Occipital lobe (tissue), 1 donor: ENCODE measurements at regions not wholly inside any gene's neighbourhood (a gene's known extent, or its start where the extent isn't known, plus 50 kb on each side); places are given as distances from the start of the nearest gene placed in this dataset.

ENCODE experiments used
- DNase-seq: peaks from one replicate; lab custom pipeline; 2025; lab: John Stamatoyannopoulos, UW

DNA sequence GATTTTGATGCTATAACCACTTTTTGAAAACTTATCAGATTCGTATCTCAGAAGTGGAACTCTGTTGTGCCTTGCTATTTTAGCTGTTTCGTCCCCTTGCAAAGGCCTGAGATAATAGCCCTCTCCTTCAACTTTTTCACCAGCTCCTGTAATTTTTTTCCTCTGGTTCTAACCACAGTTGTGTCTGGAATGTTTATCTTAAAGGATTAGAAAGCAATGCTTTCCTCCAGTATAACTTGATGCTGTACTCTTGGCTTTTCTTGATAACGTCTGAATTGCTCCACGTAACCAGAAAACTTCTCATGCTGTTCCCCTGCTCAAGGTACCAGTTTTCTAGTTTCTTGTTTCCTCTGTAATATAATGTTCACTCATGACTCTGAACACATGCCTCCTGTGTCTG is 209.4 kb downstream of the DTWD2 start:
- DNase-seq = no peak

DNA sequence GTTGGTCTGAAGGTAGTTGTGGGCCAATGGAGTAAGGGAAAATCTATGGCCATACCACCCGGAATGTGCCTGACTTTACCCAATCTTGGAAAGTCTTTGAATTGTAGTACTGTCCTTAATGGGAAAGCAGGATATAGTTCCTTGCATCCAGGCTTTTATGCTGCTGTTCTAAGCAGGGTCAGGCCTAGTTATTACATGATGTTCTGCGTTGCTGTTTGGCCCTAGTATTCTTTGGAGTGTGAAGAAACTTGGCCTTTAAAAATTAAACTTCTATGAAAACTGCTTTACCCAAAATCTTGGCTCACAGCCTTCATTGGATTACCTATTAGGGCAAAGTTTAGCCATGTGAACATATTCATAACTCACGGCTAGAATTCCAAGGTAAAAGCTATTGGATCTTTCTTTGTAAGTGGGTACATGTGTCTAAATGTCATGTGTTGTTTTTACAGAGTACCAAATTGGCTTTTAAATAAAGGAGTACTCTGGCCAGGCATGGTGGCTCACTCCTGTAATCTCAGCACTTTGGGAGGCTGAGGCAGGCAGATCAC is 211.1 kb downstream of the DTWD2 start:
- DNase-seq = no peak

DNA sequence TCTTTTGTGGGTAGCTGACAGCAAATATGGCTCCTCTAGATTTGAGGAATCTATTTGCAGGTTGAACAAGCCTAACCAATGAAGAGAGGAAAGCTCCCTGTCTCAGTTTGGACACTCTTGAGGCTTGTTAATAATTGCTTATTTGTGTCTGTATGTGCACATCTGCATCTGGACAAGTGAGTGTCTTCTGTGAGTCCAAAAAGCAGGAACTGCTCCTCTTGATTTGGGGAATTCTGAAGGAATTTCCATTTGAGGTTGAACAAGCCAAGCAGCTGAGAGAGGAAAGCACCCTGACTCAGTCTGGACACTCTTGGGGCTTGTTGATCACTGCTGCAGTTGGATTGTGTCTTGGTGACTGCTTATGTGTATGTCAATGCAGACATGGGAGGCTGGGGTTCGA is 211.6 kb downstream of the DTWD2 start:
- no peak for DNase-seq

DNA sequence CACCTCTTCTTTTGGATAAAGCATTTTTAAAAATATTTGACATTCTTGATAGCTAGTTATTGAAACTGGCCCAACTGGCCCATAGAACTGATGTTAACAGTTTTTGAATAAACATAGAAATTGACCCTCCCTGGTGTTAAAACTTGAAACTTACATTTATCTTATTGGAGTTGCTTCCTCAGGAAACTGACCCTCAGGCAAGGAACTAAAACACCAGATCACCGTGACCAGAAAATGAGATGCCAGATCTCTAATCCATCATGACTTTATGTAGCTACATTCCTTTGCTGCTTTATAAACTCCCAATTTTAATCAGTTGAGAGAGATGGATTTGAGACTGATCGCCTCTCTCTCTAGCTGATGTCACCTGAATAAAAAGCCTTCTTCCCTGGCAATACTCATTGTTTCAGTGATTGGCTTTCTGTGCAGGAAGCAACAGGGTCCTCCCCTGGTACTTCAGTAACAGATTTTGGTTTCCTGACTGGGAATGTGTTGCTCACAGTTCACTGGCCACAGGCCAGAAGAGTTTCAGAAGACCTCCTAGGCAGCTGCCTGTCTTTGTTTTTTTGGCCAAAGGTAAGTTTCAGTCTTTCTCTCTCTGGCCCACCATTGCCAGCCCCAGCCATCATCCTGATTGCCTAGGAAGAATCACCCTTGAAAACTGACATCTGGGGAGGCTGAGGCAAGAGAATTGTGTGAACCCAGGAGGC is 212.4 kb downstream of the DTWD2 start:
- DNase-seq = no peak

DNA sequence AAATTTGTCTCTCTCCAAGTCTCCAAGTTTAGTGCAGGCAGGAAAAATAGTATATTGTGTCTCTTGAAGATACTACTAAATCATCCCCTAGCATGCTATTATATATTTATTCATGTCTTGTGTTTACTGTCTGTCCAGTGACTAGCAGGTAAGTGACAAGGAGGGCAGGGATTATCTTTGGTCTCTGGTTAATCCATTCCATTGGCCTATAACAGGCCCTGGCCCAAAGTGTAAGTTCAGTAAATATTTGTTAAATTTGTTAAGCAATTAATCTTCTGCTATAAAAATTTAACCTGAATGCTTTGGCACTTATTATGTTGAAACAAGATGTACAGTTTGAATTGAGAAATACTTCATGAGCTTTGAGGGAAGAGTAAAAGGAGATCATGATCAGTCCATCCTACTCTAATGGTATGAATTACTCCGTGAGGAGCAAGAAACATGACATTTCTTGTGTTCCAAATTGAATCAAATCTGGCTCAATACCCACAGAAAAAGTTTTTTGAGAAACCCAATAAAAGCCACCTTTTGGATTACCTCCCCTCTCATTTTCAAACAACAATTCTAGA is 219.7 kb downstream of the DTWD2 start:
- no peak for DNase-seq

DNA sequence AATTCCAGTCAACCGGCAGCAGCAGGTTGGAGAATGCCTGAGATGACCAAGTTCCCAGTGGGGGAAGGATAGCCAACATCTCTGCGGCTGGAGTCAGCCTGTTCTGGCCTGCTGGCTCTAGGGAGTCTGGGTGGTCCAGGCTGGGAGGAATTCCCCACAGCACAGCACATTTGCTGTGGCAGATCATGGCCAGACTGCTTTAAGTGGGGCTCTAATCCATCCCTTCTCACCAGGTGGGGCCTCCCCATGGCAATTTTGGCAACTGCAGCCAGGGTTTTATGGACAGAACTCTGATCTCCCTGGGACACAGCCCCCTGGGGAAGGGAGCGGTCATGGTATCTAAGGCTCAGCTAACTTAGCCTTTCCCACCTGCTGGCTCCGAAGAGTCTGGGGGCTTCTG is 226.1 kb downstream of the DTWD2 start:
- no peak for DNase-seq

DNA sequence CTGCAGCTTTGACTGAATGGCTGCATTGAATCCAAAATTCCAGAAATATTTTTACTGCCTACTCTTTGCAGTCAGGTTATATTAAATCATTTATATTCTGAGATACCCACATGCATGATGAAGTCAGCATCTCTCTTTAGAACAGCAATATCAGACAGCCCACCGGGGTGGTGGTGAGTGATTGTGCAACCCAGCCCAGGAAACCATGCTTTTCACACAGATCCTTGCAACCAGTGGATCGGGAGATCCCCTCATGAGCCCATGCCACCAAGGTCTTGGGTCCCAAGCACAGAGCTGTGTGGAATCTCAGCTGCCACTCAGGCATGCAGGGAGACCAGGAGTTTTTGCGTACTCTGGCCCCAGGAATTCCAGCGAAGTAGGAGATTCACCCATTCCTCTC is 226.5 kb downstream of the DTWD2 start:
- DNase-seq = no peak

DNA sequence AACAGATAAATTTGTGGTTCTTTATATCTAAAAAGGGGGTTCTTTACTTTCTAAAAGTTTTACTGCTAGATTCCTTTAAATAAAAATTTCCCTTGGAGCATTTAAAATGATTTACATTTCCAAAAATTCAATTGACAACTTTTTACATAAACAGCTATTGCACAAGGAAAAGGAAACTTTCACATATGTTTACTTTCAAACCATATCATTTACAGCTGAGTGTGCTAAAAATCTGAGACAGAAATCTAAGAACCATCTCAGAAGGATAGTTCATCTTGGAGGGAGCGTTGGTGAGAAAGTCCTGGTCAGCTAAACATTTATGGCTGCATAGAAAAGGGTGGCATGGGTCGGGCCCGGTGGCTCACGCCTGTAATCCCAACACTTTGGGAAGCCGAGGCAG is 235.4 kb downstream of the DTWD2 start:
- DNase-seq = no peak

DNA sequence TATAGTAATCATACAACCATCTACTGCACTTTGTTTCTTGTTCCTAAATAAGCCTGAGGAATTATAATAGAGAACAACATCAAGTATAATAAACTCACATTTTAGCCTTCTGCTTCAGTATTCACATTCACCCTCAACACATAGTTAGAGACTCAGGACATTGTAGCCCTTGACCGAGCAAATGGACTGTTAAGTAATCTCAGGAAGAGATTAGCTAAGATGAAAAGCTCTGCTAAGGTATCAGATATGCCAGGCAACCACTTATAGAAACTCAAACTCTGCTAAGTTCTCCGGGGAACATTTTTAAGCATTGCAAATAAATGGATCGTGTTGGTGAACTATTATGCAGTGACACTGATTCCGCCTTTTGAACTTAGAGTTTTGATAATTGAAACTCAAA is 252.0 kb downstream of the DTWD2 start:
- no peak for DNase-seq

DNA sequence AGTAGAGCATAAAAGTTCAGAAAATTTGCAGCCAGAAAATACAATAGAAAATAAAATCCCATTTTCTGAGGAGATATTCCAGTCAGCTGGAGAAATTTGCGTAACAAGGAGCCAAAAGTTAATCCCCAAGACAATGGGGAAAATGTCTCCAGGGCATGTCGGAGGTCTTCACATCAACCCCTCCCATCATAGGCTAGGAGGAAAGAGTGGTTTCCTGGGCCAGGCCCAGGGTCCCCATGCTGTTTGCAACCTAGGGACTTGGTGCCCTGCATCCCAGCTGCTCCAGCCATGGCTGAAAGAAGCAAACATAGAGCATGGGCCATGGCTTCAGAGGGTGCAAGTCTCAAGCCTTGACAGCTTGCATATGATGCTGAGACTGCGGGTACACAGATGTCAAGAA is 255.0 kb downstream of the DTWD2 start:
- DNase-seq = no peak

DNA sequence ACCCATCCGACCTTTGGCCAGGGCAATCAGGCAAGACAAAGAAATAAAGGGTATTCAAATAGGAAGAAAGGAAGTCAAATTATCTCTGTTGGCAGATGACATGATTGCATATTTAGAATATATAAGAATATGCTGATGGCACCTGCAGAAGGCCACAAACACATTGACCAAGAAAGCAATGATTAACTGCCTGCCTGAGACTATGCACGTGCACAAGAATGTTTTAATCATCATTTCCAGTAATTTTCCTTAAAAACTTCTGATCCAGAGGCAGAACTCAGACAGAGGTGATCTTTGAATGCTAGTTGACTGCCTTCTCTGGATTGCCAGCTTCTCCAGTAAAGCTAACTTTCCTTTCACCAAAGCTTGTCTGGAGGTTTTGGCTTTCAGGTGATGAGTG is 260.2 kb downstream of the DTWD2 start:
- no peak for DNase-seq

DNA sequence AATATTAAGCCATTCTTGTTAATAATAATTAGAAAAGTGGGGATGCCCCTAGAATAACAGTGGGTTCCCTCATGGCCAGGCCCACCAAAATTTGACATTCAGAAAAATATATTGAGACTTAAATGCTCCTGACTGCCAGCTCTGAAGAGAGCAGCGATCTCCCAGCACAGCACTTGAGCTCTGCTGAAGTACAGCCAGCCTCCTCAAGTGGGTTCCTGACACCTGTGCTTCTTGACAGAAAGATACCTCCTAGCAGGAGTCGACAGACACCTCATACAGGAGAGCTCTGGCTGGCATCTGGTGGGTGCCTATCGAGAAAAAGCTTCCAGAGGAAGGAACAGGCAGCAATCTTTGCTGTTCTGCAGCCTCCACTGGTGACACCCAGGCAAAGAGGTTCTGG is 261.5 kb downstream of the DTWD2 start:
- DNase-seq = no peak

DNA sequence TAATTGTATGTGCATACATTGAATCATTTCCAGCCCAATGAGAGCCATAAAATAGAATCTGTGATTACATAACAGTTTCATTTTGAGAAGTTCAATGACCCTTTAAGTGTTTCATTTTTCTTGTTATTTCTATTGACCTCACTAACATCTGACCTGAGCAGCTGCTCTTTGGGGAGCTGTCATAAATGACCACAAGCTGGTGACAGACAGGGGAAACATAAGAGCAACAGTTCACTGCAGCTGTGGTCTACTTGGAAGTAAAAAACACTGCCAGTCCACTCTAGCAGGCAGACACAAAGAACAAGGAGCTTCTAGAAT is 265.4 kb downstream of the DTWD2 start:
- DNase-seq = no peak

DNA sequence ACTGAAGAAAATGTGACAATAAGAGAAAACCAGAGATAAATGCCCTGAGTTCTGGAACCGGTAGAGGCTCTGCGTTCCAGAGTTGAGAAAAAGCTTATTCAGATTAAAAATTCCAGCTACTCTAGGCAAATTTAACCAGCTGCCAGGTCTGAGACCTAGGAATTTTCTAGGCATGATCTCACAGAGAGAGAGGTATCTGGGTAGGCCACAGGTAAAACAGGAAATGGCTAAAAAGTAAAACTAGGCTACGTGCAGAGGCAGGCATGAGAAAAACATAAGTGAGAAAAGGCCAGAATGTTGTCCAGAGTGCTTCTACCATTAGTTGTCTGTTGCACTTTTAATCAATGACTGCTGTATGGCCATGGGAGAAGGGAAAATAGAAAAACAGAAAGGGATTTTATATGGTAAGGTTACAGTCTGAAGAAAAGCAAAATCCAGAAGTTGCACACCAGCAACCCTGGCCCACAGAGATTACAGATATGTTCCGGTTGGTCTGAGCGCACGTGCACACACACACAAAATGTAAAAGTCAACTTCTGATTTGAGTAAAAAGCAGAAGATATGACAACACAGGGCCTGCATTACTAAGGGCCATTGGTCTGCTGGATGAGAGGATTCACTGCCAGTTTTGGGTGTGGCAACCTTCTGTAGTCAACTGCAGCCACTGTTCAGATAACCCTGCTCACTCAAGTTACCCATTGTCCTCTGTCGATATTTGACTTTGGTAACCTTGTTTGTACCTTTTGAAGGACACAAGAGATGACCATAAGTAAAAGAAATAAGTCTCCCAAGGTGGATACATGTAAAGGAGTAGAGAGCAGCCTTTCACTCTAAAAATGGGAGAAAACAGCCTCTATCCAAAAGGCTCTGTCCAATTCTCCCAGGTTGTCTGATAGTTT is 266.0 kb downstream of the DTWD2 start:
- DNase-seq = no peak

DNA sequence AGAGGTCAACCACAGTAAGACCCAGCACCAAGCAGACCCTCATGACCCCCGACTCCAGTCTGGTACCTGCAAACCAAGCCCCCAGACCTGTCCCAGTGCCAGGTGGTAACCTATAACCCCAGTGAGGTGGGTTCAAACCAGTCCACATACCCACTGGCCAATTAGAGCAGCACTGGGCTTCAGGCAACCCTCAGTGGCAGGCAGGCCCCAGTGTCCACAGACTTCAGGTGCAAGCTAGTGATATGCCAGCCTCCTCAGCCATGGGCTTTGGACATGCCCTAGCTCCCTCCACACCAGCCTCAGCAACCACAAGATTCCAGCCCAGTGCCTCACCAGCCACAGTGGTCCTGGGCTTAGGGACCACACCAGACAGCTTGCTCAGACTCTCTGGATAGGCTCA is 276.6 kb downstream of the DTWD2 start:
- DNase-seq = no peak

DNA sequence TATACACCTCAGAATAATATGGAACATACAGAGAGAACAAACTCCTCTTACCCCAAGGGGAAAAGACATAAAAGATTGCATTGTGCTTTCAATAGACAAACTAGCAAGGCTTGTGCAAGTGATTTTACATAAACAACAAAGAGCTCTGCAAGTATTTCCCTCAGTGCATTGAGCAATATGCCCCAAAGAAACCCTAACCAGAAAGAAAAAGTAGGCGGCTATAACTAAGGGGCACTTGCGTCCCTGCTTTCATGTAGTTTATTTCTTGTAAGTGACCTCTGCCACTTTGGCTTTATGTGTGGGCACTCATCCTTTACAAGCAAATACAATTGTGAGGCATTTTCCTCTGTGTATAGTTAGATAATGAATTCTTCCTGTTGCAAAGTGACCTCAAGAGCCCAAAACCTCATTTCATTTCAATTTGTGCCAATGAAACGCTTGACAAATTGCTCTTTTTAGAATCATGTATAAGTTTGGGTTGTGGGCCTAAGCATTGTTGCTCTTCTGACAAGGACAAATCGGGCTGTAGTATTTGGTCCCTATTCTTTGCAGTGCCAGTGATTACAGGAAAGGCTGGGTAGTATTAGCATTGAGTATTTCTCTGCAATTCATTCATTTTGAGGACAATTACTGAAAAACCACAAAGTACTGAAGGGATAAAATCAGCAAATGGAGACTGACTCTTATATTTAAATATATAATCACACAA is 282.2 kb downstream of the DTWD2 start:
- DNase-seq = no peak

DNA sequence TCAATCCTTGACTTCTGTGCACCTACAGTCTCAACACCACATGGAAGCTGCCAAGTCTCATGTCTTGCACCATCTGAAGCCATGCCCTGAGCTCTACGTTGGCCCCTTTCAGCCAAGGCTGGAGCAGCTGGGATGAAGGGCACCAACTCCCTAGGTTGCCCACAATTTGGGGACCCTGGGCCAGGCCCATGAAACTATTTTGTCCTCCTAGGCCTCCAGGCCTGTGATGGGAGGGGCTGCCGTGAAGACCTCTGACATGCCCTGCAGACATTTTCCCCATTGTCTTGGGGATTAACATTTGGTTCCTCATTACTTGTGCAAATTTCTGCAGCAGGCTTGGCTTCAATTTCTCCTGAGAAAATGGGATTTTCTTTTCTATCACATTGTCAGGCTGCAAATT is 285.1 kb downstream of the DTWD2 start:
- DNase-seq = no peak

DNA sequence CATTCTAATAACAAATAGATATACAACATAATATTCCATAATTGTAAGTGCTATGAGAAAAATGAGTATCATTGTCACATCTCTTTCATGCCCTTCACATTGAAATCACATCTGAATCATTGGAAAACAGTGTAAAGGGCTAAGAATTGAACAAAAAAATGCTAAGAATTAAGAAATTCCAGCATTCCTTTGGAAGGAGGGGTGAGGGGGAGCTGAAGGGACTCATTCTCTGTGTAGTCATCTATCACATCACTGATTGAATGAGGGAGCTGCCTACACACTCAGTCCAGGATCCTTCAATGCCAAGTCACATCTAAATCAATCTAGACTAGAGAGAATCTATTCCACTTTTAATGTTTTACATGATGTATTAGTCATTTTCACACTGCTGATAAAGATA is 286.6 kb downstream of the DTWD2 start:
- no peak for DNase-seq

DNA sequence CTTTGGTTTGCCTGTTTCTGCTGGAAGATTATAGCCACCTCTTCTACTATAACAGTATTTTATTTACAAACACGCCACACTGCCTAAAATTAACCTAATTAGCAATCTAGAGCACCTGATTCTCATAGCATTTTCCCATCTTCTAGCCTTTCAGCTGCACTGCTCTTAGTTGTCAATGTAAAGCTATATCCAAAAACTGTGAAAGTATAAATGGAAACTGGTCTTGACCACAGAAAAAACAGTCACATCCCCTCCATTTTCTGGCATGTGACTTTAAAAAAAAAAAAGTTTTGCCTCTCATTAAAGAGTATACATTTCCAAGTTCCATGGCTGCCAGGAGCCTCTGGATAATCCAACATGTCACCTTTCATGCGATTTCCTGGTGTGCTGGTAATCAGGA is 287.8 kb downstream of the DTWD2 start:
- DNase-seq = no peak

DNA sequence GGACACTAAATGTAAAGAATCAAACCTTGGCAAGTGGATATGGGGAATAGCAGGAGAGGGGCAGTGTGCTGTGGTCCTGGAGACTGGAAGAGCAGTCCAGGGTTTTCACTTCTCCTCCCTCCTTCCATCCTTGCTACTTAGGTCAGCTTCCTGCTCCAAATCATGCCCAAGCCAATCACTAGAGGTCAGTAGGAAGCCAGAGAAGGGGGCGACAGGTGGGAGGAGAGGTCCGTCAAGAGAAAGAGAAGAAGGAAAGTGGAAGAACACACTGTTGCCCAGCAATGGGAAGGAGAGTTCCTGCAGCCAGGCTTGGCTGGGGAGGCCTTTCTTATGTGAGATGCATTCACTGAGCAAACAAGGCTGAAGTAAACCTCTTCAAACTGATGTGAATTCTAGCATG is 289.6 kb downstream of the DTWD2 start:
- no peak for DNase-seq

DNA sequence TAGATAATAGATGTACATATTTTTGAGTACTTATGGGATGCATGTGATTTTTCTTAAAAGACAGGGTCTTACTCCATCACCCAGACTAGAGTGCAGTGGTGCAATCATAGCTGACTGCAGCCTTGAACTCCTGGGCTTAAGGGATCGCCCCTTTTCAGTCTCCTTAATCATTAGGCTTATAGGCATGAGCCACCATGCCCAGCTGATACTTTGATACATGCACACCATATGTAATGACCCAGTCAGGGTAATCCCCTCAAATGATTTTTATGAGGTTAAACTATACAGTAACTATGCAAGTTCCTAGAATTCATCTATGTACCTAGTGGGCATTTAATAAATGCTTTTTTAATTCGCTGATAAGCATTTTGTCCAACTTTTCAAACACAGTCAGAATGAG is 292.3 kb downstream of the DTWD2 start:
- DNase-seq = no peak

DNA sequence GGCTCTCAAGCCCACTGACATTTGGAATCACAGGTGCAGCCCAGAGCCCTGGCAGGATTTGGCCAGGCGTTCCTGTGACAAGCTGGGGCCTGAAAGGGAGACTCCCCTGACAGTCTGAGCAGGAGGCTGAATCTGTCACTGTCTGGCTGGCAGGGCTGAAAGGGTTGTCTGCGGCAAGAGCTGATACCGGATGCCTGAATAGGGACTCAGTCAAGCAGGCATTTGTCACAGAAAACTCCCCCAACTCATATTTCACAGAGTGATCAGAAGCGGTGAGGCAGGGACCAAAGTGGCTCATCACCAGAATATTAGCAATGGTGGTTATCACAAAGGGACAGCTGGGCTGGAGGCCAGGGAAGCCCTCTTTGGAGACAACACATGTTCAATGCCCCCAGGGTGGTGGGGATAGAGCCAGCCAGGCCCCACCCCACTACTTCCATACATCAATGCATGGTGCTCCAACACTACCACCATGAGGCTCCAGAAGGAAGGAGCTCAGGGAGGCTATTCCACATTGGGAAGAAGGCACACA is 295.5 kb downstream of the DTWD2 start:
- DNase-seq = no peak
